Lower lobe of right lung (tissue), 2 donors: ENCODE measurements at regions not wholly inside any gene's neighbourhood (a gene's known extent, or its start where the extent isn't known, plus 50 kb on each side); places are given as distances from the start of the nearest gene placed in this dataset.

Experiments used
- ATAC-seq, 2 donors: fragments of 200-7000 bp; cut with Tn5 transposase; one replicate each; pipeline ENCODE4 v1.9.1; 2020 to 2022; ENCODE audit warnings: mild to moderate bottlenecking in 2 of 2, moderate library complexity in 2 of 2
- DNase-seq: peaks from one replicate; pipeline ENCODE4 v3.0.0-alpha.2; 2020
- H3K27ac ChIP-seq: fragments of 200-600 bp; one replicate; pipeline ENCODE4 v1.8.0; 2022
- H3K27me3 ChIP-seq: fragments of 200-600 bp; one replicate; pipeline ENCODE4 v1.8.0; 2022; ENCODE audit warnings: low read depth
- H3K36me3 ChIP-seq: fragments of 200-600 bp; one replicate; pipeline ENCODE4 v1.8.0; 2022; ENCODE audit warnings: mild to moderate bottlenecking
- H3K4me1 ChIP-seq: fragments of 200-600 bp; one replicate; pipeline ENCODE4 v1.8.0; 2022
- H3K4me3 ChIP-seq: fragments of 200-600 bp; one replicate; pipeline ENCODE4 v1.8.0; 2022; ENCODE audit warnings: mild to moderate bottlenecking
- H3K9me3 ChIP-seq: fragments of 200-600 bp; one replicate; pipeline ENCODE4 v1.8.0; 2022
- CTCF ChIP-seq: fragments of 200-600 bp; IDR thresholded peaks from one replicate; pipeline ENCODE4 v1.8.0; 2022; ENCODE audit warnings: antibody characterized with exemption, mild to moderate bottlenecking
- intact Hi-C: fragments of 100-400 bp; cut with DNase I; formaldehyde crosslinking; loops from one replicate; pipeline ENCODE4 v1.11.0; 2022
- donor health status: DM: no; HTN: yes; CAD: no; lungs with severe emphysema.

DNA sequence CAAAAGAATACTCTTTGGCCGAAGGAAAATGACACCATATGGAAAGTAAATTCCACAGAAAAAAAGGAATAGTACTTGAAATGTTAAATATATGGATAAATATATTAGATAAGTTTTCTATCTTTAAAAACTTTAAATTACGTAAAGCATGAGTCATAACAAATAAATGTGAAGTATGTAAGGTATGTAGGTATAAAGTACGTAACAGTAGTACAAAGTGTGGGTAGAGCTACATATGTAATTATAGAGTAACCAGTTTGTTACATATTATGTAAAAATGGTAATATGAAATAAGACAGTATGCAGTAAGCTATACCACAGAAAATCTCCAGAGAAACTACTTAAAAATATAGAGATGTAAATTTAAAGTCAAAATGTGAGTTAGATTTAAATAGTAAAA, 582.3 kb upstream of the CHORDC1 start:
- H3K36me3 ChIP-seq = no peaks in the 10 kb centered on the region
- no peaks in the 10 kb centered on the region for H3K9me3 ChIP-seq
- H3K4me1 ChIP-seq = no peaks in the 10 kb centered on the region
- H3K27me3 ChIP-seq = no peaks in the 10 kb centered on the region
- no peak for TF ChIP-seq CTCF
- no peak overlapping the region for H3K27ac ChIP-seq
- DNase-seq = no peak
- H3K4me3 ChIP-seq = no peak overlapping the region
- intact Hi-C loops = no loop called here
- no peak for ATAC-seq

GRCh38 chr11:90803831-90804230, 581.0 kb upstream of the CHORDC1 start:
- no peaks in the 10 kb centered on the region for H3K36me3 ChIP-seq
- no peaks in the 10 kb centered on the region for H3K4me1 ChIP-seq
- no peak for TF ChIP-seq CTCF
- H3K27ac ChIP-seq = no peak overlapping the region
- no peaks in the 10 kb centered on the region for H3K9me3 ChIP-seq
- H3K4me3 ChIP-seq = no peak overlapping the region
- ATAC-seq (no peak), DNase-seq (no peak)
- no peaks in the 10 kb centered on the region for H3K27me3 ChIP-seq
- intact Hi-C loops = no loop called here

- no peak for TF ChIP-seq CTCF
- DNase-seq (no peak), ATAC-seq (no peak)
- no peak overlapping the region for H3K4me3 ChIP-seq
- no peaks in the 10 kb centered on the region for H3K36me3 ChIP-seq
- no peaks in the 10 kb centered on the region for H3K27me3 ChIP-seq
- intact Hi-C loops = no loop called here
- no peak overlapping the region for H3K27ac ChIP-seq
- no peaks in the 10 kb centered on the region for H3K9me3 ChIP-seq
- no peaks in the 10 kb centered on the region for H3K4me1 ChIP-seq
Observed at GRCh38 chr11:90803366-90803765, 580.5 kb upstream of the CHORDC1 start.

DNA sequence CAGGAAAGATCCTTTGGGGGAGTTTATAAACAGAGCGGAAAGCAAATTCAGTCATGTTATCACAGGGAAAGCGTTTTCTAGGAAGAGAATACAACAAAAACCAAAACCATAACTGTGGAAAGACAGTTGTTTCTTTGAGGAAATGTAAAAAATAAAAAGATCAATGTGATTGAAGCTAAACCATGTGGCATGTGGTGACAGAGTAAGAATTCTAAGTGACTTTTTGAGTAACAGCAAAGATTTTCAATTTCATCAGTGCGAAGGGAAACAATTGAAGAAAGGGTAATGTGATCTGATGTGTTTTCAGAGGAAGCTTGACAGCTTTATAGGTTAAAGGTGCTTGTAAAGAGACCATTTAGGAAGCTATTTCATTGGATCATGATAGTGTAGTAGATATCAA, 575.9 kb upstream of the CHORDC1 start:
- TF ChIP-seq CTCF = no peak
- ATAC-seq (no peak), DNase-seq (no peak)
- Histone ChIP-seq H3K36me3 (no peaks in the 10 kb centered on the region), H3K4me3 (no peak overlapping the region), H3K27ac (no peak overlapping the region), H3K27me3 (no peaks in the 10 kb centered on the region), H3K4me1 (no peaks in the 10 kb centered on the region), H3K9me3 (no peaks in the 10 kb centered on the region)
- intact Hi-C loops = no loop called here

- ATAC-seq (no peak), DNase-seq (no peak)
- Histone ChIP-seq H3K36me3 (no peaks in the 10 kb centered on the region), H3K27ac (no peak overlapping the region), H3K9me3 (no peaks in the 10 kb centered on the region), H3K27me3 (no peaks in the 10 kb centered on the region), H3K4me1 (no peaks in the 10 kb centered on the region), H3K4me3 (no peak overlapping the region)
- no peak for TF ChIP-seq CTCF
- intact Hi-C loops = no loop called here
Observed at GRCh38 chr11:90795746-90796145, 572.9 kb upstream of the CHORDC1 start.

GRCh38 chr11:90788961-90789360, 566.1 kb upstream of the CHORDC1 start:
- TF ChIP-seq CTCF = no peak
- Histone ChIP-seq H3K4me1 (no peaks in the 10 kb centered on the region), H3K9me3 (peaks cover 5% of the 10 kb centered on the region), H3K4me3 (no peak overlapping the region), H3K27ac (no peak overlapping the region), H3K27me3 (no peaks in the 10 kb centered on the region), H3K36me3 (no peaks in the 10 kb centered on the region)
- DNase-seq = no peak
- no peak for ATAC-seq
- intact Hi-C loops = no loop called here
